ENCODE measurements at regions not wholly inside any gene's neighbourhood (a gene's known extent, or its start where the extent isn't known, plus 50 kb on each side); places are given as distances from the start of the nearest gene placed in this dataset.

DNA sequence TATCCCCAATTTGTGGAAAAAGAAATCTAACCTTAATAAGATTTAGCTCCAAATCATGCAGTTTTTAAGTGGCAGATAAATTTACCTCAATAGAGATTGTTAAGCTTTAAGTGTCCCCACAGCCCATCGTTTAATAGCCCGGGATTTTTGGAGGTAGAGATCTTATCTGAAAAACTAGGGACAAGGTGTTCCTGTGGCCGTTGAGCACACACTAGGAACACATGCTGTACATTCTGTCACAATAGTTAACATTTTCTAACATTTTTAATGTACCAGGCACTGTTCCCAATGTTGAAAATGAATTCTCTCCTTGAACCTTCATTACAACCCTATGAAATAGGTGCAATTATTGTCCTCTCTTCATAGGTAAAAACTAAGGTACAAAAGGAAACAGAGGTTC, 85.7 kb upstream of the PLD5 start (continued):
- TF ChIP-seq, protein P1, sequence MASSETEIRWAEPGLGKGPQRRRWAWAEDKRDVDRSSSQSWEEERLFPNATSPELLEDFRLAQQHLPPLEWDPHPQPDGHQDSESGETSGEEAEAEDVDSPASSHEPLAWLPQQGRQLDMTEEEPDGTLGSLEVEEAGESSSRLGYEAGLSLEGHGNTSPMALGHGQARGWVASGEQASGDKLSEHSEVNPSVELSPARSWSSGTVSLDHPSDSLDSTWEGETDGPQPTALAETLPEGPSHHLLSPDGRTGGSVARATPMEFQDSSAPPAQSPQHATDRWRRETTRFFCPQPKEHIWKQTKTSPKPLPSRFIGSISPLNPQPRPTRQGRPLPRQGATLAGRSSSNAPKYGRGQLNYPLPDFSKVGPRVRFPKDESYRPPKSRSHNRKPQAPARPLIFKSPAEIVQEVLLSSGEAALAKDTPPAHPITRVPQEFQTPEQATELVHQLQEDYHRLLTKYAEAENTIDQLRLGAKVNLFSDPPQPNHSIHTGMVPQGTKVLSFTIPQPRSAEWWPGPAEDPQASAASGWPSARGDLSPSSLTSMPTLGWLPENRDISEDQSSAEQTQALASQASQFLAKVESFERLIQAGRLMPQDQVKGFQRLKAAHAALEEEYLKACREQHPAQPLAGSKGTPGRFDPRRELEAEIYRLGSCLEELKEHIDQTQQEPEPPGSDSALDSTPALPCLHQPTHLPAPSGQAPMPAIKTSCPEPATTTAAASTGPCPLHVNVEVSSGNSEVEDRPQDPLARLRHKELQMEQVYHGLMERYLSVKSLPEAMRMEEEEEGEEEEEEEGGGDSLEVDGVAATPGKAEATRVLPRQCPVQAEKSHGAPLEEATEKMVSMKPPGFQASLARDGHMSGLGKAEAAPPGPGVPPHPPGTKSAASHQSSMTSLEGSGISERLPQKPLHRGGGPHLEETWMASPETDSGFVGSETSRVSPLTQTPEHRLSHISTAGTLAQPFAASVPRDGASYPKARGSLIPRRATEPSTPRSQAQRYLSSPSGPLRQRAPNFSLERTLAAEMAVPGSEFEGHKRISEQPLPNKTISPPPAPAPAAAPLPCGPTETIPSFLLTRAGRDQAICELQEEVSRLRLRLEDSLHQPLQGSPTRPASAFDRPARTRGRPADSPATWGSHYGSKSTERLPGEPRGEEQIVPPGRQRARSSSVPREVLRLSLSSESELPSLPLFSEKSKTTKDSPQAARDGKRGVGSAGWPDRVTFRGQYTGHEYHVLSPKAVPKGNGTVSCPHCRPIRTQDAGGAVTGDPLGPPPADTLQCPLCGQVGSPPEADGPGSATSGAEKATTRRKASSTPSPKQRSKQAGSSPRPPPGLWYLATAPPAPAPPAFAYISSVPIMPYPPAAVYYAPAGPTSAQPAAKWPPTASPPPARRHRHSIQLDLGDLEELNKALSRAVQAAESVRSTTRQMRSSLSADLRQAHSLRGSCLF (CRISPR knock-in tag; IDR thresholded peaks at IDR 0.05; ENCODE audit: borderline replicate concordance), result no peak
- TF ChIP-seq, protein P2, sequence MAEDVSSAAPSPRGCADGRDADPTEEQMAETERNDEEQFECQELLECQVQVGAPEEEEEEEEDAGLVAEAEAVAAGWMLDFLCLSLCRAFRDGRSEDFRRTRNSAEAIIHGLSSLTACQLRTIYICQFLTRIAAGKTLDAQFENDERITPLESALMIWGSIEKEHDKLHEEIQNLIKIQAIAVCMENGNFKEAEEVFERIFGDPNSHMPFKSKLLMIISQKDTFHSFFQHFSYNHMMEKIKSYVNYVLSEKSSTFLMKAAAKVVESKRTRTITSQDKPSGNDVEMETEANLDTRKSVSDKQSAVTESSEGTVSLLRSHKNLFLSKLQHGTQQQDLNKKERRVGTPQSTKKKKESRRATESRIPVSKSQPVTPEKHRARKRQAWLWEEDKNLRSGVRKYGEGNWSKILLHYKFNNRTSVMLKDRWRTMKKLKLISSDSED (CRISPR knock-in tag; IDR thresholded peaks at IDR 0.05), result no peak
- TF ChIP-seq ZNF329 (CRISPR knock-in tag; IDR thresholded peaks at IDR 0.05; ENCODE audit: low read depth) (no peak), CEBPB (IDR thresholded peaks at IDR 0.05; ENCODE audit: borderline replicate concordance, low read depth, low read length) (no peak)
- TF ChIP-seq, protein P3, sequence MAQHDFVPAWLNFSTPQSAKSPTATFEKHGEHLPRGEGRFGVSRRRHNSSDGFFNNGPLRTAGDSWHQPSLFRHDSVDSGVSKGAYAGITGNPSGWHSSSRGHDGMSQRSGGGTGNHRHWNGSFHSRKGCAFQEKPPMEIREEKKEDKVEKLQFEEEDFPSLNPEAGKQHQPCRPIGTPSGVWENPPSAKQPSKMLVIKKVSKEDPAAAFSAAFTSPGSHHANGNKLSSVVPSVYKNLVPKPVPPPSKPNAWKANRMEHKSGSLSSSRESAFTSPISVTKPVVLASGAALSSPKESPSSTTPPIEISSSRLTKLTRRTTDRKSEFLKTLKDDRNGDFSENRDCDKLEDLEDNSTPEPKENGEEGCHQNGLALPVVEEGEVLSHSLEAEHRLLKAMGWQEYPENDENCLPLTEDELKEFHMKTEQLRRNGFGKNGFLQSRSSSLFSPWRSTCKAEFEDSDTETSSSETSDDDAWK (CRISPR knock-in tag; IDR thresholded peaks at IDR 0.05), result no peak

DNA sequence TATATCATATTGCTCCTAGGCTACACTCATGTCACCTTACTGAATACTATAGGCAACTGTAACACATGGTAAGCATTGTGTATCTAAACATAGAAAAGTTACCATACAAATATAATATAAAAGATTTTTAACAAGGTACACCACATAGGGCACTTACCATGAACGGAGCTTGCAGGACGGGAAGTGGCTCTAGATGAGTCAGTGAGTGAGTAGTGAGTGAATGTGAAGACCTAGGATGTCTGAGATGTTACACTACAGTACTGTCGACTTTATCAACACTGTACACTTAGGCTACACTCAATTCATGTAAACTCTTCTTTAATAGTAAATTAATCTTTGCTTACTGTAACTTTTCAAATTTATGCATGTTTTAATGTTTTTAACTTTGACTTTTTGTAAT, 81.0 kb upstream of the PLD5 start:
- no peaks in the 10 kb centered on the region for H3K9me3 ChIP-seq (ENCODE audit: low read length)
- DNase-seq (ENCODE audit: low spot score) (no peak), ATAC-seq (no peak), FAIRE-seq (no peak)
- no peaks in the 10 kb centered on the region for H4K20me1 ChIP-seq (ENCODE audit: insufficient read depth, low read length)
- in situ Hi-C loops (cut with HindIII; ENCODE audit: extremely low pct_ligation_motif_present, low pct_unique_long_range_greater_than_20kb), result no loop called here
- intact Hi-C loops (cut with micrococcal nuclease; ENCODE audit: unreplicated experiment), result no loop called here
- no peak overlapping the region for H3K4me2 ChIP-seq (ENCODE audit: low read depth, low read length)
- no peaks in the 10 kb centered on the region for H3K79me2 ChIP-seq (ENCODE audit: insufficient read depth, low read length)
- BruUV-seq (replicated peaks), result no TSS peak
- H3K27me3 ChIP-seq (ENCODE audit: control insufficient read depth in 1 of 2, insufficient read depth in 2 of 2, low read length in 2 of 2), result no peaks in the 10 kb centered on the region
- ChIA-PET CTCF (ENCODE audit: low intra/inter-chr PET ratio, low total read pairs) (no interaction called here), POLR2A (no interaction called here)
- H3K9ac ChIP-seq (ENCODE audit: insufficient read depth, low read depth, low read length), result no peak overlapping the region
- no peak overlapping the region for H3K4me3 ChIP-seq (replicated peaks in 1 of 3; ENCODE audit: insufficient read depth in 1 of 3, low read depth in 2 of 3, low read length in 3 of 3)
- no peak overlapping the region for H2AFZ ChIP-seq (ENCODE audit: low read length)
- no peaks in the 10 kb centered on the region for H3K36me3 ChIP-seq (replicated peaks in 1 of 2; ENCODE audit: control insufficient read depth in 1 of 2, insufficient read depth in 2 of 2, low read length in 2 of 2)
- H3K27ac ChIP-seq (ENCODE audit: extremely low read length, insufficient read depth, low read length), result no peak overlapping the region
- WGBS (ENCODE audit: low lambda C conversion rate), result 4% methylated on average over 3 of the region's 3 CpGs
- H3K4me1 ChIP-seq (ENCODE audit: insufficient read depth, low read length), result no peaks in the 10 kb centered on the region
- TF ChIP-seq, protein P2 (CRISPR knock-in tag; IDR thresholded peaks at IDR 0.05), result no peak
- TF ChIP-seq, protein P4, sequence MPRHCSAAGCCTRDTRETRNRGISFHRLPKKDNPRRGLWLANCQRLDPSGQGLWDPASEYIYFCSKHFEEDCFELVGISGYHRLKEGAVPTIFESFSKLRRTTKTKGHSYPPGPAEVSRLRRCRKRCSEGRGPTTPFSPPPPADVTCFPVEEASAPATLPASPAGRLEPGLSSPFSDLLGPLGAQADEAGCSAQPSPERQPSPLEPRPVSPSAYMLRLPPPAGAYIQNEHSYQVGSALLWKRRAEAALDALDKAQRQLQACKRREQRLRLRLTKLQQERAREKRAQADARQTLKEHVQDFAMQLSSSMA (CRISPR knock-in tag; IDR thresholded peaks at IDR 0.05), result no peak
- TF ChIP-seq ZBTB7A (CRISPR knock-in tag; IDR thresholded peaks at IDR 0.05) (no peak), CCDC6 (CRISPR knock-in tag; IDR thresholded peaks at IDR 0.05) (no peak)
- TF ChIP-seq, protein P5, sequence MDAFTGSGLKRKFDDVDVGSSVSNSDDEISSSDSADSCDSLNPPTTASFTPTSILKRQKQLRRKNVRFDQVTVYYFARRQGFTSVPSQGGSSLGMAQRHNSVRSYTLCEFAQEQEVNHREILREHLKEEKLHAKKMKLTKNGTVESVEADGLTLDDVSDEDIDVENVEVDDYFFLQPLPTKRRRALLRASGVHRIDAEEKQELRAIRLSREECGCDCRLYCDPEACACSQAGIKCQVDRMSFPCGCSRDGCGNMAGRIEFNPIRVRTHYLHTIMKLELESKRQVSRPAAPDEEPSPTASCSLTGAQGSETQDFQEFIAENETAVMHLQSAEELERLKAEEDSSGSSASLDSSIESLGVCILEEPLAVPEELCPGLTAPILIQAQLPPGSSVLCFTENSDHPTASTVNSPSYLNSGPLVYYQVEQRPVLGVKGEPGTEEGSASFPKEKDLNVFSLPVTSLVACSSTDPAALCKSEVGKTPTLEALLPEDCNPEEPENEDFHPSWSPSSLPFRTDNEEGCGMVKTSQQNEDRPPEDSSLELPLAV (CRISPR knock-in tag; conservative IDR thresholded peaks at IDR 0.05; ENCODE audit: low read depth), result no peak
